B cell (primary cell): ENCODE measurements at regions not wholly inside any gene's neighbourhood (a gene's known extent, or its start where the extent isn't known, plus 50 kb on each side); places are given as distances from the start of the nearest gene placed in this dataset.

Source experiments
- ATAC-seq: fragments of 200-7000 bp; cut with Tn5 transposase; one replicate; pipeline ENCODE4 v1.10.0; 2021; ENCODE audit warnings: low read depth, mild to moderate bottlenecking, moderate number of reproducible peaks, moderate library complexity
- CTCF ChIA-PET: fragments of 350-600 bp; sonication (Branson Sonifier 250); formaldehyde crosslinking; loops from one replicate; lab custom pipeline; 2021; ENCODE audit warnings: antibody characterized with exemption, inconsistent platforms; lab: Charles Lee
- POLR2A ChIA-PET: fragments of 350-600 bp; sonication (Branson Sonifier 250); formaldehyde crosslinking; loops from one replicate; lab custom pipeline; 2021; ENCODE audit warnings: antibody characterized with exemption; lab: Charles Lee
- DNase-seq: peaks from one replicate; pipeline ENCODE4 v3.0.0; 2013
- H2AFZ ChIP-seq: 2 replicates; pipeline ENCODE4 v1.6.1; 2012; ENCODE audit warnings: mild to moderate bottlenecking, low read depth, low read length; ENCODE audit not compliant: insufficient read depth, poor library complexity, severe bottlenecking
- H3K27ac ChIP-seq, 2 donors: 1 replicate in 1 of 2; 2 replicates in 1 of 2; pipeline ENCODE4 v1.5.1; 2012 to 2013; ENCODE audit warnings: low read length in 2 of 2, mild to moderate bottlenecking in 2 of 2, moderate library complexity in 1 of 2
- H3K27me3 ChIP-seq, 4 experiments: fragments of 200-600 bp in 1 of 4; sonication (generic) in 1 of 4; replicated peaks in 1 of 4; 1 replicate in 2 of 4; 2 replicates in 2 of 4; pipeline versions ENCODE4 v1.6.1 to v1.7.0; 2013 to 2016; ENCODE audit warnings: low read length in 3 of 4, mild to moderate bottlenecking in 2 of 4, mixed read lengths in 1 of 4, moderate library complexity in 1 of 4; ENCODE audit not compliant: insufficient read depth in 4 of 4, control insufficient read depth in 3 of 4; ENCODE audit errors: control extremely low read depth in 1 of 4
- H3K36me3 ChIP-seq, 2 experiments: replicated peaks in 1 of 2; 1 replicate in 1 of 2; 2 replicates in 1 of 2; pipeline versions ENCODE4 v1.6.1 to v1.7.1; 2013; ENCODE audit warnings: low read length in 1 of 2; ENCODE audit not compliant: insufficient read depth in 2 of 2, control insufficient read depth in 1 of 2; ENCODE audit errors: control extremely low read depth in 1 of 2, extremely low read depth in 1 of 2
- H3K4me1 ChIP-seq, 2 donors: fragments of 200-600 bp in 1 of 2; sonication (generic) in 1 of 2; 1 replicate in 1 of 2; 2 replicates in 1 of 2; pipeline versions ENCODE4 v1.5.1 to v1.6.1; 2013 to 2017; ENCODE audit warnings: low read length in 2 of 2; ENCODE audit not compliant: control insufficient read depth in 2 of 2, insufficient read depth in 2 of 2
- H3K4me2 ChIP-seq: replicated peaks from 2 replicates; pipeline ENCODE3; 2012; ENCODE audit warnings: mild to moderate bottlenecking, low read depth, low read length; ENCODE audit not compliant: poor library complexity, severe bottlenecking
- H3K4me3 ChIP-seq, 5 experiments: fragments of 200-600 bp in 1 of 5; sonication (generic) in 1 of 5; 1 replicate in 3 of 5; 2 replicates in 2 of 5; pipeline versions ENCODE4 v1.5.1 to v1.7.0; 2011 to 2016; ENCODE audit warnings: low read length in 4 of 5, mild to moderate bottlenecking in 4 of 5, low read depth in 2 of 5, control low read depth in 1 of 5, moderate library complexity in 1 of 5; ENCODE audit not compliant: insufficient read depth in 1 of 5; ENCODE audit errors: control extremely low read depth in 1 of 5, extremely low read depth in 1 of 5
- H3K79me2 ChIP-seq: fragments of 200-600 bp; sonication (generic); one replicate; pipeline ENCODE4 v1.6.0; 2016; ENCODE audit warnings: low read length; ENCODE audit not compliant: control insufficient read depth, insufficient read depth
- H3K9ac ChIP-seq: fragments of 200-600 bp; sonication (generic); 2 replicates; pipeline ENCODE4 v1.6.1; 2017; ENCODE audit warnings: mild to moderate bottlenecking, low read length, moderate library complexity
- H3K9me3 ChIP-seq, 3 donors: one replicate each; pipeline versions ENCODE4 v1.6.1 to v1.7.1; 2013; ENCODE audit warnings: low read length in 2 of 3; ENCODE audit not compliant: control insufficient read depth in 2 of 3, insufficient read depth in 1 of 3; ENCODE audit errors: control extremely low read depth in 1 of 3
- H4K20me1 ChIP-seq: 2 replicates; pipeline ENCODE4 v1.6.0; 2012; ENCODE audit warnings: mild to moderate bottlenecking, low read length; ENCODE audit not compliant: insufficient read depth, control insufficient read depth, poor library complexity, severe bottlenecking
- H3K27ac Mint-ChIP-seq: one replicate; pipeline ENCODE4 v1.8.0; 2021; ENCODE audit warnings: mixed read lengths
- H3K27me3 Mint-ChIP-seq: one replicate; pipeline ENCODE4 v1.8.0; 2021; ENCODE audit warnings: mixed read lengths
- H3K4me1 Mint-ChIP-seq: one replicate; pipeline ENCODE4 v1.8.0; 2021; ENCODE audit warnings: mixed read lengths
- H3K4me3 Mint-ChIP-seq: one replicate; pipeline ENCODE4 v1.8.0; 2021; ENCODE audit warnings: mixed read lengths
- H3K9me3 Mint-ChIP-seq: one replicate; pipeline ENCODE4 v1.8.0; 2022; ENCODE audit warnings: mixed read lengths; ENCODE audit not compliant: insufficient read depth
- EZH2 ChIP-seq: IDR thresholded peaks from 2 replicates; pipeline ENCODE4 v1.6.1; 2012; ENCODE audit warnings: borderline replicate concordance, low read depth, mild to moderate bottlenecking, moderate library complexity, low read length; ENCODE audit not compliant: insufficient read depth, poor library complexity, severe bottlenecking
- WGBS: methylation state at CpG from one replicate; pipeline ENCODE4 v1.1.5; 2013; ENCODE audit warnings: missing lambda C conversion rate; ENCODE audit not compliant: insufficient coverage; 5-methylcytosine and 5-hydroxymethylcytosine counted together
- intact Hi-C: fragments of 100-400 bp; cut with micrococcal nuclease; formaldehyde crosslinking; loops from one replicate; pipeline ENCODE4 v1.10.0; 2022
- TF ChIP-seq, protein P1 (sequence below): fragments of 200-600 bp; IDR thresholded peaks from one replicate; pipeline ENCODE4 v1.8.0; 2022; ENCODE audit warnings: antibody characterized with exemption, mild to moderate bottlenecking

DNA sequence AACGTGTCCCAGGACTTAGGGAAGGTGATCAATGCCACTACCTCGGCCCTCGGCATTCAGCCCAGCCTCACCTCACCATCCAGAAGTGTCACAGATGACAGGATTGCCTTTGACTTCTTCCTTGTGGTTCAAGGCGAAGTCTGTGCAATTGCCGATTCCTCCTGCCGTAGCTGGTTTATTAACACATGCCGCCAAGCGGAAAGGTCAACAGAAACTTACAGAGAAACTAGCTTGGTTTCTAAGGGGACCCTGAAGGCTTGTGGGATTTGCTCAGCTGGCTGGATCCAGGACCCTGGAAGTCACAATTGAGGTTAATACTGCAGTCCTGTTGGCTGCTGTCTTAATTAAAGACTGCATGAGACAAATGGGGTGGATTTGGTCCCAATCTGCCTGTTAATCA is 65.6 kb downstream of the SHANK2 start:
- Histone ChIP-seq H3K4me3 (no peak overlapping the region), H3K4me2 (no peak overlapping the region), H4K20me1 (no peaks in the 10 kb centered on the region), H3K4me1 (no peaks in the 10 kb centered on the region), H2AFZ (no peak overlapping the region), H3K27ac (no peak overlapping the region), H3K9me3 (no peaks in the 10 kb centered on the region), H3K9ac (no peak overlapping the region), H3K27me3 (peaks cover 0 to 4% (median 0%) of the 10 kb centered on the region in 4 experiments), H3K79me2 (no peaks in the 10 kb centered on the region), H3K36me3 (no peaks in the 10 kb centered on the region)
- Mint-ChIP-seq H3K27me3 (peaks cover 6% of the 10 kb centered on the region), H3K4me3 (no peak overlapping the region), H3K4me1 (no peaks in the 10 kb centered on the region), H3K9me3 (no peaks in the 10 kb centered on the region), H3K27ac (no peak overlapping the region)
- DNase-seq (no peak), ATAC-seq (no peak)
- WGBS = 93% methylated on average over 6 of the region's 8 CpGs
- POLR2A ChIA-PET = no interaction called here
- no peak for TF ChIP-seq EZH2
- TF ChIP-seq, protein P1, sequence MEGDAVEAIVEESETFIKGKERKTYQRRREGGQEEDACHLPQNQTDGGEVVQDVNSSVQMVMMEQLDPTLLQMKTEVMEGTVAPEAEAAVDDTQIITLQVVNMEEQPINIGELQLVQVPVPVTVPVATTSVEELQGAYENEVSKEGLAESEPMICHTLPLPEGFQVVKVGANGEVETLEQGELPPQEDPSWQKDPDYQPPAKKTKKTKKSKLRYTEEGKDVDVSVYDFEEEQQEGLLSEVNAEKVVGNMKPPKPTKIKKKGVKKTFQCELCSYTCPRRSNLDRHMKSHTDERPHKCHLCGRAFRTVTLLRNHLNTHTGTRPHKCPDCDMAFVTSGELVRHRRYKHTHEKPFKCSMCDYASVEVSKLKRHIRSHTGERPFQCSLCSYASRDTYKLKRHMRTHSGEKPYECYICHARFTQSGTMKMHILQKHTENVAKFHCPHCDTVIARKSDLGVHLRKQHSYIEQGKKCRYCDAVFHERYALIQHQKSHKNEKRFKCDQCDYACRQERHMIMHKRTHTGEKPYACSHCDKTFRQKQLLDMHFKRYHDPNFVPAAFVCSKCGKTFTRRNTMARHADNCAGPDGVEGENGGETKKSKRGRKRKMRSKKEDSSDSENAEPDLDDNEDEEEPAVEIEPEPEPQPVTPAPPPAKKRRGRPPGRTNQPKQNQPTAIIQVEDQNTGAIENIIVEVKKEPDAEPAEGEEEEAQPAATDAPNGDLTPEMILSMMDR = no peak
- CTCF ChIA-PET = no interaction called here
- intact Hi-C loops = no loop called here

- H3K79me2 ChIP-seq = no peaks in the 10 kb centered on the region
- Mint-ChIP-seq H3K4me1 (no peaks in the 10 kb centered on the region), H3K27me3 (peaks cover 6% of the 10 kb centered on the region), H3K9me3 (no peaks in the 10 kb centered on the region), H3K27ac (no peak overlapping the region), H3K4me3 (no peak overlapping the region)
- no peak overlapping the region for H3K27ac ChIP-seq
- H3K36me3 ChIP-seq = no peaks in the 10 kb centered on the region
- no peak overlapping the region for H3K9ac ChIP-seq
- CTCF ChIA-PET = no interaction called here
- no peak overlapping the region for H3K4me2 ChIP-seq
- H3K9me3 ChIP-seq = no peaks in the 10 kb centered on the region
- H2AFZ ChIP-seq = no peak overlapping the region
- no peaks in the 10 kb centered on the region for H3K4me1 ChIP-seq
- H3K4me3 ChIP-seq = no peak overlapping the region
- H3K27me3 ChIP-seq = peaks cover 0 to 4% (median 0%) of the 10 kb centered on the region in 4 experiments
- no peak for DNase-seq
- intact Hi-C loops = no loop called here
- WGBS = 87% methylated on average over 3 of the region's 3 CpGs
- ATAC-seq = no peak
- no peaks in the 10 kb centered on the region for H4K20me1 ChIP-seq
- TF ChIP-seq EZH2 = no peak
- TF ChIP-seq, protein P1 = no peak
- POLR2A ChIA-PET = no interaction called here
Measured at GRCh38 chr11:71185411-71185810, 67.0 kb downstream of the SHANK2 start.
